ENCODE measurements at regions not wholly inside any gene's neighbourhood (a gene's known extent, or its start where the extent isn't known, plus 50 kb on each side); places are given as distances from the start of the nearest gene placed in this dataset.

- no peak overlapping the region for H3K27ac ChIP-seq (ENCODE audit: low read depth, low read length, poor library complexity, severe bottlenecking)
- no peaks in the 10 kb centered on the region for H3K9me3 ChIP-seq (ENCODE audit: low read length)
- no peaks in the 10 kb centered on the region for H3F3A ChIP-seq (ENCODE audit: insufficient read depth, low read length)
- H3K36me3 ChIP-seq (ENCODE audit: insufficient read depth, low read length) = no peaks in the 10 kb centered on the region
- no peak overlapping the region for H2AFZ ChIP-seq (ENCODE audit: low read length)
- no peaks in the 10 kb centered on the region for H4K20me1 ChIP-seq (ENCODE audit: insufficient read depth, low read length)
- H3K4me1 ChIP-seq (ENCODE audit: insufficient read depth, low read length, severe bottlenecking) = no peaks in the 10 kb centered on the region
- H3K9me2 ChIP-seq (ENCODE audit: low read depth, low read length) = no peaks in the 10 kb centered on the region
- H3K27me3 ChIP-seq (ENCODE audit: insufficient read depth, low read length) = no peaks in the 10 kb centered on the region
- H3K4me2 ChIP-seq (ENCODE audit: low read length) = no peak overlapping the region
- H3K79me2 ChIP-seq (ENCODE audit: insufficient read depth, low read length) = no peaks in the 10 kb centered on the region
- TF ChIP-seq EZH2 (IDR thresholded peaks at IDR 0.05; ENCODE audit: borderline replicate concordance, low read length) = no peak
- TF ChIP-seq CTCF (IDR thresholded peaks at IDR 0.05; ENCODE audit: low read length) = no peak
- H3K4me3 ChIP-seq (ENCODE audit: low read depth, low read length, poor library complexity, severe bottlenecking) = no peak overlapping the region
- no peak overlapping the region for H3K9ac ChIP-seq (ENCODE audit: low read length)
These were observed 307.7 kb upstream of the KCNH8 start for GRCh38 chr3:18840535-18841137.

- TF ChIP-seq CTCF (IDR thresholded peaks at IDR 0.05; ENCODE audit: low read length) (no peak), EZH2 (IDR thresholded peaks at IDR 0.05; ENCODE audit: borderline replicate concordance, low read length) (no peak)
- Histone ChIP-seq H2AFZ (ENCODE audit: low read length) (no peak overlapping the region), H3K9ac (ENCODE audit: low read length) (no peak overlapping the region), H3K4me1 (ENCODE audit: insufficient read depth, low read length, severe bottlenecking) (no peaks in the 10 kb centered on the region), H3K4me3 (ENCODE audit: low read depth, low read length, poor library complexity, severe bottlenecking) (no peak overlapping the region), H3K9me3 (ENCODE audit: low read length) (no peaks in the 10 kb centered on the region), H3K4me2 (ENCODE audit: low read length) (no peak overlapping the region), H3K9me2 (ENCODE audit: low read depth, low read length) (no peaks in the 10 kb centered on the region), H3K79me2 (ENCODE audit: insufficient read depth, low read length) (no peaks in the 10 kb centered on the region), H3K27ac (ENCODE audit: low read depth, low read length, poor library complexity, severe bottlenecking) (no peak overlapping the region), H3K36me3 (ENCODE audit: insufficient read depth, low read length) (no peaks in the 10 kb centered on the region), H3F3A (ENCODE audit: insufficient read depth, low read length) (no peaks in the 10 kb centered on the region), H3K27me3 (ENCODE audit: insufficient read depth, low read length) (no peaks in the 10 kb centered on the region), H4K20me1 (ENCODE audit: insufficient read depth, low read length) (no peaks in the 10 kb centered on the region)
These were observed 309.6 kb upstream of the KCNH8 start for GRCh38 chr3:18838758-18839157.

- Histone ChIP-seq H3K4me2 (ENCODE audit: low read length) (no peak overlapping the region), H3K9ac (ENCODE audit: low read length) (no peak overlapping the region), H3K27me3 (ENCODE audit: insufficient read depth, low read length) (no peaks in the 10 kb centered on the region), H3K79me2 (ENCODE audit: insufficient read depth, low read length) (no peaks in the 10 kb centered on the region), H3K9me2 (ENCODE audit: low read depth, low read length) (no peaks in the 10 kb centered on the region), H2AFZ (ENCODE audit: low read length) (no peak overlapping the region), H3K4me1 (ENCODE audit: insufficient read depth, low read length, severe bottlenecking) (no peaks in the 10 kb centered on the region), H3K9me3 (ENCODE audit: low read length) (no peaks in the 10 kb centered on the region), H3K36me3 (ENCODE audit: insufficient read depth, low read length) (no peaks in the 10 kb centered on the region), H3F3A (ENCODE audit: insufficient read depth, low read length) (no peaks in the 10 kb centered on the region), H4K20me1 (ENCODE audit: insufficient read depth, low read length) (no peaks in the 10 kb centered on the region), H3K27ac (ENCODE audit: low read depth, low read length, poor library complexity, severe bottlenecking) (no peak overlapping the region), H3K4me3 (ENCODE audit: low read depth, low read length, poor library complexity, severe bottlenecking) (no peak overlapping the region)
- TF ChIP-seq CTCF (IDR thresholded peaks at IDR 0.05; ENCODE audit: low read length) (no peak), EZH2 (IDR thresholded peaks at IDR 0.05; ENCODE audit: borderline replicate concordance, low read length) (no peak)
These were observed 311.1 kb upstream of the KCNH8 start for GRCh38 chr3:18837137-18837755.
